ENCODE measurements at regions not wholly inside any gene's neighbourhood (a gene's known extent, or its start where the extent isn't known, plus 50 kb on each side); places are given as distances from the start of the nearest gene placed in this dataset.

GRCh38 chr5:5708367-5708919, 286.0 kb downstream of the ICE1 start:
- no peak for FAIRE-seq

More at GRCh38 chr5:5708367-5708919, 286.0 kb downstream of the ICE1 start:
- Histone ChIP-seq H2BK20ac (ENCODE audit: low read length) (no peak overlapping the region), H3K14ac (ENCODE audit: insufficient read length) (no peak overlapping the region), H3K4ac (replicated peaks; ENCODE audit: insufficient read length, low read depth, low read length) (no peak overlapping the region), H4K20me1 (replicated peaks in 1 of 2; ENCODE audit: control insufficient read depth in 1 of 2, insufficient read depth in 2 of 2, low read length in 2 of 2) (no peaks in the 10 kb centered on the region), H4K5ac (ENCODE audit: insufficient read length, low read depth, low read length) (no peak overlapping the region), H3K18ac (ENCODE audit: extremely low read depth, low read length) (no peak overlapping the region), H3K27ac (ENCODE audit: low read depth, low read length) (no peak overlapping the region), H2BK12ac (ENCODE audit: low read depth, low read length) (no peak overlapping the region), H3K79me1 (ENCODE audit: low read depth, low read length) (no peaks in the 10 kb centered on the region), H3K79me2 (ENCODE audit: control insufficient read depth in 1 of 2, insufficient read depth in 2 of 2, low read length in 2 of 2) (no peaks in the 10 kb centered on the region), H3K9me3 (ENCODE audit: insufficient read depth in 2 of 2, low read depth in 1 of 2, low read length in 1 of 2) (peaks cover 0 to 5% of the 10 kb centered on the region in 2 experiments; a peak in 1 of 4 replicates), H3K23ac (ENCODE audit: insufficient read length) (no peak overlapping the region), H4K91ac (replicated peaks; ENCODE audit: insufficient read length, low read length) (no peak overlapping the region), H3K9ac (replicated peaks in 1 of 4; ENCODE audit: extremely low read depth in 1 of 4, low read depth in 3 of 4, low read length in 3 of 4) (no peak overlapping the region), H3K23me2 (ENCODE audit: low read depth, low read length) (no peaks in the 10 kb centered on the region), H3K4me2 (ENCODE audit: insufficient read depth in 1 of 2, low read depth in 2 of 2, low read length in 2 of 2) (no peak overlapping the region), H3K27me3 (replicated peaks in 1 of 4; ENCODE audit: control insufficient read depth in 3 of 4, extremely low read depth in 1 of 4, insufficient read depth in 3 of 4, low read length in 3 of 4) (no peaks in the 10 kb centered on the region), H2BK5ac (ENCODE audit: low read depth, low read length) (no peak overlapping the region), H2AFZ (ENCODE audit: low read length) (no peak overlapping the region), H3K36me3 (ENCODE audit: control insufficient read depth in 2 of 4, insufficient read depth in 4 of 4, low read length in 3 of 4) (no peaks in the 10 kb centered on the region), H2AK5ac (ENCODE audit: low read depth, low read length) (no peak overlapping the region), H3K56ac (replicated peaks; ENCODE audit: insufficient read length, low read depth, low read length) (no peak overlapping the region), H3K4me1 (replicated peaks in 1 of 4; ENCODE audit: control insufficient read depth in 3 of 4, insufficient read depth in 4 of 4, low read length in 3 of 4) (peaks cover 0 to 3% (median 2%) of the 10 kb centered on the region in 4 experiments; a peak in 4 of 7 replicates), H2BK15ac (ENCODE audit: low read length) (no peak overlapping the region), H3K4me3 (ENCODE audit: extremely low read depth in 1 of 4, insufficient read depth in 2 of 4, low read depth in 3 of 4, low read length in 4 of 4) (no peak overlapping the region), H2BK120ac (replicated peaks; ENCODE audit: low read depth, low read length) (no peak overlapping the region), H4K8ac (ENCODE audit: extremely low read depth, insufficient read depth, low read length) (no peak overlapping the region)
- POLR2A ChIA-PET (ENCODE audit: partially characterized antibody): no interaction called here
- DNase-seq (ENCODE audit: low read depth in 1 of 2, low spot score in 2 of 2): no peak
- 94% methylated on average over 7 of the region's 7 CpGs; no CpG with 5 or more reads in 1 of the 2 experiments for WGBS, 2 experiments (ENCODE audit: extremely low coverage in 1 of 2, insufficient coverage in 1 of 2, insufficient read length in 1 of 2, insufficient replicate concordance in 2 of 2, low coverage in 1 of 2, low lambda C conversion rate in 2 of 2, missing lambda C conversion rate in 1 of 2)
- CTCF ChIA-PET (ENCODE audit: partially characterized antibody): interaction anchor here (0.7 kb wide), 1 partner anchor 9 kb away, joined by 3 read pairs; no protein-coding TSS in a partner anchor
- no peak for TF ChIP-seq GABPA (IDR thresholded peaks at IDR 0.05; ENCODE audit: borderline replicate concordance, insufficient read depth, low read length)
- TF ChIP-seq CEBPB (IDR thresholded peaks at IDR 0.05; ENCODE audit: low read depth, low read length): no peak
- no peak for TF ChIP-seq EZH2 (IDR thresholded peaks at IDR 0.05; ENCODE audit: low read depth, low read length, severe bottlenecking)
- TF ChIP-seq SIRT6 (IDR thresholded peaks at IDR 0.05; ENCODE audit: low read length): no peak
- TF ChIP-seq CBX5 (IDR thresholded peaks at IDR 0.05; ENCODE audit: low read depth, low read length): no peak
- no peak for TF ChIP-seq NRF1 (IDR thresholded peaks at IDR 0.05; ENCODE audit: low read depth, low read length)
- TF ChIP-seq FOSL1 (IDR thresholded peaks at IDR 0.05; ENCODE audit: insufficient read depth, low read depth, low read length): no peak
- no peak for TF ChIP-seq GTF2F1 (IDR thresholded peaks at IDR 0.05; ENCODE audit: borderline replicate concordance, low read depth, low read length)
- no peak for TF ChIP-seq JUN (IDR thresholded peaks at IDR 0.05; ENCODE audit: low read depth, low read length)
- no peak for TF ChIP-seq NANOG (IDR thresholded peaks at IDR 0.05; ENCODE audit: insufficient read depth, low read depth, low read length, poor library complexity, severe bottlenecking)
- no peak for TF ChIP-seq SP1 (IDR thresholded peaks at IDR 0.05; ENCODE audit: low read depth, low read length)
- no peak for TF ChIP-seq POU5F1 (IDR thresholded peaks at IDR 0.05; ENCODE audit: low read depth, low read length)
- no peak for TF ChIP-seq SUZ12 (IDR thresholded peaks at IDR 0.05; ENCODE audit: low read length)

Data from H1 (cell line).